Testis (tissue), 2 donors: ENCODE measurements at regions not wholly inside any gene's neighbourhood (a gene's known extent, or its start where the extent isn't known, plus 50 kb on each side); places are given as distances from the start of the nearest gene placed in this dataset.

ENCODE experiments used
- DNase-seq: peaks from one replicate; pipeline ENCODE4 v3.0.0-alpha.2; 2019
- H3K27ac ChIP-seq, 2 donors: fragments of 200-600 bp; sonication (generic); one replicate each; pipeline ENCODE4 v1.5.1; 2019
- H3K27me3 ChIP-seq: fragments of 200-600 bp; sonication (generic); one replicate; pipeline ENCODE4 v1.5.1; 2019
- H3K36me3 ChIP-seq: fragments of 200-600 bp; sonication (generic); one replicate; pipeline ENCODE4 v1.5.1; 2017; ENCODE audit warnings: low read depth; ENCODE audit errors: missing control alignments
- H3K4me1 ChIP-seq: fragments of 200-600 bp; sonication (generic); one replicate; pipeline ENCODE4 v1.5.1; 2019
- H3K4me3 ChIP-seq, 2 donors: fragments of 200-600 bp; sonication (generic); one replicate each; pipeline ENCODE4 v1.5.1; 2017 to 2019
- H3K9me3 ChIP-seq: fragments of 200-600 bp; sonication (generic); one replicate; pipeline ENCODE4 v1.5.1; 2017
- CTCF ChIP-seq, 3 experiments: fragments of 450-650 bp in 2 of 3; fragments of 200-600 bp in 1 of 3; sonication (generic) in 1 of 3; IDR thresholded peaks; one replicate each; pipeline ENCODE4 v1.5.1; 2016 to 2019; ENCODE audit warnings: antibody characterized with exemption in 3 of 3, mild to moderate bottlenecking in 2 of 3, moderate library complexity in 1 of 3
- POLR2A ChIP-seq: fragments of 450-650 bp; IDR thresholded peaks from one replicate; pipeline ENCODE4 v1.6.1; 2017; ENCODE audit warnings: antibody characterized with exemption, mild to moderate bottlenecking, moderate library complexity
- WGBS, 2 donors: methylation state at CpG; one replicate each; pipeline ENCODE4 v1.1.5; 2018; 5-methylcytosine and 5-hydroxymethylcytosine counted together
- intact Hi-C: fragments of 100-400 bp; cut with DNase I; formaldehyde crosslinking; loops from one replicate; pipeline ENCODE4 v1.15.1; 2023; ENCODE audit warnings: low total_unique reads

- H3K36me3 ChIP-seq = no peaks in the 10 kb centered on the region
- no peak overlapping the region for H3K27ac ChIP-seq
- no peaks in the 10 kb centered on the region for H3K4me1 ChIP-seq
- no peak for DNase-seq
- H3K4me3 ChIP-seq = no peak overlapping the region
- intact Hi-C loops = no loop called here
- no peaks in the 10 kb centered on the region for H3K27me3 ChIP-seq
- no peaks in the 10 kb centered on the region for H3K9me3 ChIP-seq
- 70 to 75% methylated on average over 5 of the region's 5 CpGs for WGBS, 2 donors
- TF ChIP-seq POLR2A = no peak
- no peak for TF ChIP-seq CTCF (IDR thresholded peaks at IDR 0.05)
Measured at GRCh38 chr20:54981175-54981574, 505.8 kb downstream of the DOK5 start.

- H3K36me3 ChIP-seq = no peaks in the 10 kb centered on the region
- H3K9me3 ChIP-seq = no peaks in the 10 kb centered on the region
- no peak for TF ChIP-seq POLR2A
- peak in 1 of 3 experiments; percentile 5 for TF ChIP-seq CTCF (IDR thresholded peaks at IDR 0.05)
- H3K27me3 ChIP-seq = no peaks in the 10 kb centered on the region
- 39 to 56% methylated on average over 2 of the region's 2 CpGs for WGBS, 2 donors
- no peak overlapping the region for H3K27ac ChIP-seq
- no peak for DNase-seq
- H3K4me3 ChIP-seq = no peak overlapping the region
- intact Hi-C loops = no loop called here
- no peaks in the 10 kb centered on the region for H3K4me1 ChIP-seq
Measured at GRCh38 chr20:54980103-54980960, 504.9 kb downstream of the DOK5 start.

- Histone ChIP-seq H3K27me3 (no peaks in the 10 kb centered on the region), H3K9me3 (no peaks in the 10 kb centered on the region), H3K27ac (no peak overlapping the region), H3K4me3 (no peak overlapping the region), H3K36me3 (no peaks in the 10 kb centered on the region), H3K4me1 (no peaks in the 10 kb centered on the region)
- no peak for DNase-seq
- TF ChIP-seq POLR2A (no peak), CTCF (IDR thresholded peaks at IDR 0.05) (no peak)
- 86 to 96% methylated on average over 2 of the region's 2 CpGs for WGBS, 2 donors
- intact Hi-C loops = no loop called here
Measured at GRCh38 chr20:54950304-54950703, 474.9 kb downstream of the DOK5 start.

- Histone ChIP-seq H3K27ac (no peak overlapping the region), H3K4me1 (no peaks in the 10 kb centered on the region), H3K9me3 (no peaks in the 10 kb centered on the region), H3K4me3 (no peak overlapping the region), H3K36me3 (no peaks in the 10 kb centered on the region), H3K27me3 (no peaks in the 10 kb centered on the region)
- 85 to 91% methylated on average over 4 of the region's 4 CpGs for WGBS, 2 donors
- intact Hi-C loops = no loop called here
- TF ChIP-seq CTCF (IDR thresholded peaks at IDR 0.05) (no peak), POLR2A (no peak)
- DNase-seq = no peak
Measured at GRCh38 chr20:54941666-54942065, 466.3 kb downstream of the DOK5 start.

- DNase-seq = no peak
- Histone ChIP-seq H3K27me3 (no peaks in the 10 kb centered on the region), H3K4me1 (no peaks in the 10 kb centered on the region), H3K36me3 (no peaks in the 10 kb centered on the region), H3K27ac (no peak overlapping the region), H3K9me3 (no peaks in the 10 kb centered on the region), H3K4me3 (no peak overlapping the region)
- intact Hi-C loops = no loop called here
- WGBS, 2 donors = 81 to 92% methylated on average over 4 of the region's 4 CpGs
- TF ChIP-seq POLR2A (no peak), CTCF (IDR thresholded peaks at IDR 0.05) (no peak)
Measured at GRCh38 chr20:54940522-54940921, 465.1 kb downstream of the DOK5 start.
